ENCODE measurements at regions not wholly inside any gene's neighbourhood (a gene's known extent, or its start where the extent isn't known, plus 50 kb on each side); places are given as distances from the start of the nearest gene placed in this dataset.

- FAIRE-seq (no peak), DNase-seq (ENCODE audit: insufficient read length, low spot score) (no peak)
- no peak for TF ChIP-seq POLR2A (IDR thresholded peaks at IDR 0.05; ENCODE audit: low read depth, low read length)
Observed at GRCh38 chr14:89660166-89660565, 243.1 kb upstream of the FOXN3 start.

GRCh38 chr14:89658977-89659670 is 242.1 kb upstream of the FOXN3 start:
- TF ChIP-seq POLR2A (IDR thresholded peaks at IDR 0.05; ENCODE audit: low read depth, low read length): no peak
- DNase-seq (ENCODE audit: insufficient read length, low spot score) (no peak), FAIRE-seq (no peak)

GRCh38 chr14:89657014-89657413 is 240.0 kb upstream of the FOXN3 start:
- DNase-seq (ENCODE audit: insufficient read length, low spot score) (no peak), FAIRE-seq (no peak)
- TF ChIP-seq POLR2A (IDR thresholded peaks at IDR 0.05; ENCODE audit: low read depth, low read length): no peak

GRCh38 chr14:89654998-89655397 is 238.0 kb upstream of the FOXN3 start:
- TF ChIP-seq POLR2A (IDR thresholded peaks at IDR 0.05; ENCODE audit: low read depth, low read length): no peak
- DNase-seq (ENCODE audit: insufficient read length, low spot score): no peak
- no peak for FAIRE-seq

- FAIRE-seq: no peak
- DNase-seq (ENCODE audit: insufficient read length, low spot score): no peak
- TF ChIP-seq POLR2A (IDR thresholded peaks at IDR 0.05; ENCODE audit: low read depth, low read length): no peak
Observed at GRCh38 chr14:89652352-89652751, 235.3 kb upstream of the FOXN3 start.

- FAIRE-seq: no peak
- no peak for TF ChIP-seq POLR2A (IDR thresholded peaks at IDR 0.05; ENCODE audit: low read depth, low read length)
- DNase-seq (ENCODE audit: insufficient read length, low spot score): no peak
Observed at GRCh38 chr14:89651805-89652204, 234.8 kb upstream of the FOXN3 start.

GRCh38 chr14:89650077-89650978 is 233.3 kb upstream of the FOXN3 start:
- DNase-seq (ENCODE audit: insufficient read length, low spot score) (no peak), FAIRE-seq (no peak)
- TF ChIP-seq POLR2A (IDR thresholded peaks at IDR 0.05; ENCODE audit: low read depth, low read length): no peak

GRCh38 chr14:89649451-89650075 is 232.5 kb upstream of the FOXN3 start:
- FAIRE-seq (no peak), DNase-seq (ENCODE audit: insufficient read length, low spot score) (no peak)
- TF ChIP-seq POLR2A (IDR thresholded peaks at IDR 0.05; ENCODE audit: low read depth, low read length): no peak

GRCh38 chr14:89648924-89649323 is 231.9 kb upstream of the FOXN3 start:
- no peak for FAIRE-seq
- DNase-seq (ENCODE audit: insufficient read length, low spot score): no peak

GRCh38 chr14:89648510-89648909 is 231.5 kb upstream of the FOXN3 start:
- FAIRE-seq: no peak
- no peak for TF ChIP-seq POLR2A (IDR thresholded peaks at IDR 0.05; ENCODE audit: low read depth, low read length)
- DNase-seq (ENCODE audit: insufficient read length, low spot score): no peak

More at GRCh38 chr14:89648924-89649323, 231.9 kb upstream of the FOXN3 start:
- no peak for TF ChIP-seq POLR2A (IDR thresholded peaks at IDR 0.05; ENCODE audit: low read depth, low read length)

GRCh38 chr14:89646971-89647370 is 229.9 kb upstream of the FOXN3 start:
- no peak for TF ChIP-seq POLR2A (IDR thresholded peaks at IDR 0.05; ENCODE audit: low read depth, low read length)
- FAIRE-seq (no peak), DNase-seq (ENCODE audit: insufficient read length, low spot score) (no peak)

- FAIRE-seq (no peak), DNase-seq (ENCODE audit: insufficient read length, low spot score) (no peak)
- no peak for TF ChIP-seq POLR2A (IDR thresholded peaks at IDR 0.05; ENCODE audit: low read depth, low read length)
Observed at GRCh38 chr14:89644641-89645040, 227.6 kb upstream of the FOXN3 start.

GRCh38 chr14:89641495-89642175 is 224.6 kb upstream of the FOXN3 start:
- no peak for TF ChIP-seq POLR2A (IDR thresholded peaks at IDR 0.05; ENCODE audit: low read depth, low read length)
- DNase-seq (ENCODE audit: insufficient read length, low spot score) (no peak), FAIRE-seq (no peak)

- DNase-seq (ENCODE audit: insufficient read length, low spot score) (no peak), FAIRE-seq (no peak)
- no peak for TF ChIP-seq POLR2A (IDR thresholded peaks at IDR 0.05; ENCODE audit: low read depth, low read length)
Observed at GRCh38 chr14:89640141-89640540, 223.1 kb upstream of the FOXN3 start.

Data from H54 (cell line).